NCI-H69 (cell line): ENCODE measurements at regions not wholly inside any gene's neighbourhood (a gene's known extent, or its start where the extent isn't known, plus 50 kb on each side); places are given as distances from the start of the nearest gene placed in this dataset.
A peak's percentile ranks its signal among the peaks of the same experiment; 100 is the strongest.

Experiments used
- DNase-seq: peaks from one replicate; lab custom pipeline; 2025; lab: John Stamatoyannopoulos, UW

DNA sequence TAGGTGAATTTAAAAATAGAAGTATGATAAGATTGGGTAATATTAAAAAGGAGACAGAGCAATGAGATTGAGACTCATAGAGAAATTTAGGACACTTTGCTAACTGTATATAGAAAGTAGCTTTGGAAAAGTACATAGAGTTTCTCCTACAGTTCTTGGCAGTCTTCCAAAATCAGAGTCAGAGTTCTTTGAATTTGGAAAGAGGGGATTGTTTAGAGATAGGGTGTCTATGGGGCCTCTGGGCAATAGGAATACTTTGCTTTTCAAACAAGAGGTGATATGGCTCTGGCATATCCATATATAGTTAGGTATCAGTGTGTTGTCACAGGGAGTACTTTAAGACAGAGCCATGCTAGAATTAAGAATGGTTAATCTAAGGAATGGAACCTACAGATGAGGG, 477.1 kb upstream of the KCNMB2 start:
- DNase-seq: peak; percentile 59

DNA sequence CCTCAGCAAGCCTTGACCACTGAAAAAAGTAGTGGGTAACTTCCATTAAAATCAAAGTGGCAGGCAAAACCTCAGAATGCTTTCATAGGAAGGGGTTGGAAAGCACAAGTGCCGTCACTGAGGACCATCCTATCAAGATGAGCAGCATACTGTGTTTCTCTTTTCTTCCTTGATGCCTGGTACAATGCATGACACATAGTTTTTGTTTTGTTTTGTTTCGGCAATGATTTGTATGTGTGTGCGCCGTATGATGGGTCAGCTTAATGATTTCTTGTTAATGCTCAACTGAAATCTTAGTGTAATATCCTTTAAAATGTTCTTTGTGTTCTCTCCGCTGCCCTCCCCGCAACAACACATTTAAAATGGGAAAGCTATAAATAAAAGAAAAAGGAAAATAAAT, 476.4 kb upstream of the KCNMB2 start:
- no peak for DNase-seq

DNA sequence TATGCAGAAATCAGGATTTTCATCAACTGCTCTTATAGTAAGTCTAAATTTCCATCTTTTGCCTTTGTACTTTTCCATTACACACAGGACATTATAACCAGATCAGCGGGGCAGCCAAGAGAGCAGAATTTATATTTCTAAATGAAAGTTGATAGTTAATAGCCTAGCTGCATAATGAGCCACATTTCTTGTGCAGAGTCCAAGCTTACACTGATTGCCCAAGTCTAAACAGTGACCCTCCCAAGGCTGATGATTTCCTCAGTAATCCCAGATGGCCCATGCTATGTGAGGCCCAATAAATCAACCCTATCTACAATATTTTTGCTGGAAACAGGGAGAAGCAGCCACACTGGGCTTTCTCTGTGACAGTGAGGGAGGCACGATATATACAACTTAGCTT, 475.8 kb upstream of the KCNMB2 start:
- DNase-seq: peak; percentile 26

DNA sequence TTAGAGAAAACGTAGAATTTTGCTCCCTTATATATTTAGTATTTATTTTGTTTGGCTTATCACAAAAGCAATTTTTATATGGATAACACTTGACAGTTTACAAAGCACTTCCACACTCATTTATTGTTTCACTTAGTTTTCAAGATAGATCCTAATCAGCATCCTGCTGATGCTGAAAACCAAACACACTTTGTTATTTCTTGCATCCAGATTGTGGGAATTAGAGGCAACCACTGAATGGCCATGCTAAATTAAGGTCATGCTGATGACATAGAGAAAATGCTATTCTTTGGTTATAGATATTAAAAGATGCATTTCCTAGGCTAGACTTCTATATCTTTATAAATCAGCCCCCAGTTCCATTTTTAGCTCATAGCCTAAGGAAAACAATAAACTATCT, 474.1 kb upstream of the KCNMB2 start:
- DNase-seq: no peak

DNA sequence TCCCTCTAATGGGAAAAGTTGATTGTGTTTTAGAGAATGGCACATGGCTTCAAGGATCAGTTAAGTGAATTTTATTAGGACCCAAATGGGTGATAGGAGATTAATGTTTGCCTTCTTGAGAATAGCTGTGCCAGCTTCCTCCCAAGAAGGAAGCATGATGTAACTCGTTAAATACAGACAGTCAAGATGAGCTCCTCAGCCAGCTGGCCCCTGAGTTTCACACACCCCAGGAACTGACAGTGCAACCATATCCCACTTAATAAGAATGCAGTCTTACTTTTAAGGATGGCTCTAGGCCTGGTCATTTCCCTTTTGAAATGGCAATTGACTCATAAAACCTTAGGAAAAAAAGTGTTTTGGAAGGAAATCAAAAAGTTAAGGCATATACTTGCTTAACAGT, 472.8 kb upstream of the KCNMB2 start:
- peak; percentile 15 for DNase-seq

DNA sequence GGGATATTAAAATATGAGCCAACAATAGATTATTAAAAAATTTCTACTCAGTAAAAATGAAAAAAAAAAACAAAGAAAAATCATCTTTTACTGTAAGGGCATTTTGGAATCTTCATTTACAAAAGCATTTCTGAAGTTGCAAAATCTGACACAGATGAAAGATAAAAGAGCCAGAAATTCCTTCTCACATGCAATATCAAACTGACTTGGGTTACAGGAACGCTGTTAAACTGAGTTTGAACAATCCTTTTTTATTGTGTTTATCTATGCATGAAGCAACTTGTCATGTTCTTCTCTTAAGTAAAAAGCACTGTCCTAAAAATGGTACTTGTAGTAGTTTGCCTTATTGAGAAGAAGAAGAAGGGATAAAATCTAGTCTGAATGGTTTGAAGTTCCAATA, 468.5 kb upstream of the KCNMB2 start:
- no peak for DNase-seq

DNA sequence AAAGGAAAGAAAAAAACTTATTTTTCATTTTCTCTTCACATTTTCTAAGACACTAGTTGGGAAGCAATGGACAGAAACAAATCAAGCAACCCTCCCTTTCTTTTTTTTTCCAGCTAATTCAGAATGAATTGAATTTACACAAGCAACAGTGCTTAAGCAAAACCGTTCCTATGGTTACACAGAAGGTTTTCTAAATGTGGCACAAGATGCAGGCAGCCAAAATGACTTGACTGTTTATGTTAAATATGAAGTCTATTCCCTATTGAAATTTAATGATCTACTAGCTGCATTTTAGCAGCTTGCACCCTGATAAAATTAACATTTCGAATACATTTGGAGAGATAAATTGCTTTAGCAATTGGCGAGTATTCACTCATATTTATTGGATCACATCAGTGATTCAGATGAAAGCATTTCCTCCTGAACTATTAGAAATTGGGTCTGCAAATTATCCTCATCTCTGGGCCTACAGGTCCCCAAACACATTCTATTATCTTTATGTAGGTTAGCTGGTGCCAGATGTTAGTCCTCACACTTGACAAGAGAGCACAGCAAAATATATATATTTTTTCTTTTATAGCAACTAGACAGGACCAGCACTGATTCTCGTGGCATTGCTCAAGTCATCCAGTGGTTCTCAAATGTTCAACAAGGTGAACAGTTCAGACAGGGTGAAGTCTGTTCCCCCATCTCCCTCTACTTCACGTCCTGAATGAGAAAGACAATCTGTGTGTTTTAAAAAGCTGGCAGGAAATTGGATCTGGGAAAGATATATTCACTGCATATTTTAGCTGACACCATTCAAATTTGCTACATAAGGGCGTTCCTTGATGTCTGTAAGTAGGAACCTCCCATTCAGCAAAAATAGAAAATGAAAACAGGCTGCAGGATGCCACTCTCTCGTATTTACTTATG, 463.6 kb upstream of the KCNMB2 start:
- peak; percentile 16 for DNase-seq

- DNase-seq: no peak
Measured at GRCh38 chr3:178073366-178073765, 462.9 kb upstream of the KCNMB2 start.

DNA sequence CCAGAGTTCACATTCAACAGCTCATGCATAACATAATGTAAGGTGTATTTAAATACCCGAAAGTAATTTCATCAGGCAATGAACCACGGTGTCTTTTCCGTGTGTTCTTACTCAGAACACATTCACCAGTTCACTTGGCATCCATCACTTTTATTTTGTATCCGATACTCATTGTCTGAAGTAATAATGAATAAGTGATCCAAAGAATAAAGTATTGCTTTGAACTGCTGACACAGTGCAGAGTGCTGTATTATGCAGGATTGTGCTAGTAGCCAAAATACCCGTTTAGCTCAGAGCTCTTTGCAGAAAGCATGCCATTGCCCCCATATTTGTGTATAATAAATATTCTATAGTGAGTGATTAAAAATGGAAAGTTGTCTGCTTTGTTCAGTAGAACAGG, 460.9 kb upstream of the KCNMB2 start:
- DNase-seq: peak; percentile 39

DNA sequence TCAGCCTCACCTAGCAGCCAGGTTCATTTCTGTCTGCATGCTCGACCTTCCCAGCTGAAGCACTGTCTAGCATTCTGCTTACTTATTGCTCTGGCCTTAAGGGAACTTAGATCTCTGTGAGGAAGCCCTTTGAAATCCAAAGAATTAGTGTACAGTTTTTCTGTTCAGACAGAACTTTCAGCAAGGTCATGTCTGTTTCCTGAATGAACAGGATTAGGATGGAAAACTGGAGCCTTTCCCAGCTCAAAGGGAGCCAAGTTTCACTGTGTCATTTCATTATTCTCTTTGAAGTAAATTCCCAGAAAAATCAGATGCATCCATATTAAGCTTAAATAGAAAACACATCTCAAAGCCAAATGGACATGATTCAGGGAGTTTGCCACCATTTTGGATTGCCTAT, 457.3 kb upstream of the KCNMB2 start:
- no peak for DNase-seq

- DNase-seq: peak; percentile 24
Measured at GRCh38 chr3:178079966-178080365, 456.3 kb upstream of the KCNMB2 start.

GRCh38 chr3:178082326-178082906, 453.8 kb upstream of the KCNMB2 start:
- no peak for DNase-seq

DNA sequence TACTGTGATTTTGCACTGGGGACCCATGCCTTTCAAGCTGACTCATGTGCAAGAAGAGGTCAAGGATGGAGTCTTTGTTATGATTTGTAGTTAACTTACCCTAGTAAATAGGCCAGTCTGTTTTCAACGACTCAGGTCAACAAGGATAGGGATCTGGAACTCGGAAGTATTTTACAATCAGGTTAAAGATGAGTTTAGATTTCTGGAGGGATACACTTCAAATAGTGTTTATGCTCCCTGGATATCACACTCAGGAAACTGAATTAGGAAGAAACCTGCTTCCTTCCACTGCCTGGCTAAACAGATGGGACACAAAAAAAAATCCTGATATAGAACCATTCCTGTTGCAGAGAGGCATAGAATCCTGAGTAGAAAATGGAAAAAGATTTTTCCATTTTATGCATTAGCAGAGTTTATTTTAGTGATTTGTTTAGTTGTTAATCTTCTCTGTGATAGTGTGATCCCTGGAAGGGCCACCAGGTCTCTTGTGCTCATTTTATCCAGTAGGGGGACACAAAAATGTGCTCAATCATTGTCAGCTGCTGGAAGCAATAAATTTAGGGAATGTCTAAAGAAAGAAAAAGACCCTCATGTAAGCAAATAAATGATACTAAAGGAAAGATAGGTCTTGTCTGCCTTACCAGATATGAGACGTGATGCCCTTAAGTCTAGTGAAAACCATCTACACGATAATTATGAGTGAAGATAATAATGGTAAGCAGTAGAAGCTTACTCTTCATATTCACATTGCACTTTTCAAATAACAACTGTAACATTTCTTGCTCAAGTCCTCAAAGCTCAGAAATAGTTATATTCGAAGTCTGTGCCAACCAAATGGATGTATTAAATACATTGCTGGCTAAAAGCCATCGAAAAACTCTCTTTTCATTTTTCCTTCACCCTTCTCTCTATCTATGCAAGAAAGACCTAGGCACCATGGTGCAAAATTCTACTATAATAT, 452.1 kb upstream of the KCNMB2 start:
- DNase-seq: peak; percentile 88

DNA sequence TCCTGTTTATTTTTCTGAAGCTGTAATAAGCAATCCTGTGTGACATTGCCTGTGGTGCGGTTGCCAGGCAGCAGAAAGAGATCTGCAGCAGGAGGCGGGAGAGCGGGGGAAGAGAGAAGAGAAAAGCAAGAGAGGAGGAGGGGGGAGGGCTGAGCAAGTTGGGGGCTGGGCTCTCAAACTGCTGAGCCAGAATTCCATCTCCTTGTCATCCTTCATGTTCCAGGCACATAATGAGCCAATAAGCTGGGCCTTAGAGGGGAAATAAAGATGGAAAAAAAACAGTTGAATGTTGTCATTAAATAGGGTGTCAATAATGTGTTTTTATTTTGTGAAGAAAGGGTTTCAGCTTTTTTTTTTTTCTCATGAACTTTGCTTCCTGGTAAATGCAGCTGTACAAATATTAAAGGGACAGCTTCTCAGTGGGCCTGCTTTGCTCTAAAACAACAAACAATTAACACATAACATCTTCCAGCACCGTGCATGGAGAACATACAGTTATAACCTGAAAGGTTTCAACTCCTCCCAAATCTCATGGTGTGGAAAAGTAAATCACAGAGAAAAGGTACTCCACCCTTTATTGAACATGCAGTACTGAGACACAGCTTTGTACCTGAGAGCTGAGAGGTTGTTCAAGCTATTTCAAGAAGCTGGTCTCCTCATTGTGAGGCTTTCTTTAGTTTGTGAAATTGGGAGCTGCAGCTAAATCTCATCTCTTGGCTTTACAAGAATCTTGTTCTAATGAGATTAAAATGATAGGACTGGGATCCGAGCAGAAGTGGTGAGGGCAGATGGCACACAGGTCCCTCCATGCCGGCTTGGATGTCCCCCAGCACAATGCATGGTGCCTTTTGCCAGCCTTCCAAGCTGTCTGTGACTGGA, 451.1 kb upstream of the KCNMB2 start:
- peak; percentile 99 for DNase-seq

GRCh38 chr3:178085817-178086123, 450.5 kb upstream of the KCNMB2 start:
- no peak for DNase-seq

- DNase-seq: peak; percentile 72
Measured at GRCh38 chr3:178086144-178086825, 450.0 kb upstream of the KCNMB2 start.

- peak; percentile 28 for DNase-seq
Measured at GRCh38 chr3:178087376-178087775, 448.9 kb upstream of the KCNMB2 start.

GRCh38 chr3:178088963-178089362, 447.3 kb upstream of the KCNMB2 start:
- peak; percentile 93 for DNase-seq

- DNase-seq: no peak
Measured at GRCh38 chr3:178090899-178091298, 445.3 kb upstream of the KCNMB2 start.

DNA sequence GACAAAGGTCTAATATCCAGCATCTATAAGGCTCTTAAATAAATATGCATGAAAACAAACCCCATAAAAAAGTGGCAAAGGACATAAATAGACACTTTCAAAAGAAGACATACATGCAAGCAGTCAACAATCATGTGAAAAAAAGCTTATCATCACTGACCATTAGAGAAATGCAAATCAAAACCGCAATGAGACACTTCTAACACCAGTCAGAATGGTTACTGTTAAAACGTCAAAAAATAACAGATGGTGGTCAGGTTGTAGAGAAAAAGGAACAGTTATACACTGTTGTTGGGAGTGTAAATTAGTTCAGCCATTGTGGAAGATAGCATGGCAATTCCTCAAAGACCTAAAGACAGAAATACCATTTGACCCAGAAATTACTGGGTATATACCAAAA, 440.7 kb upstream of the KCNMB2 start:
- no peak for DNase-seq

- no peak for DNase-seq
Measured at GRCh38 chr3:178096955-178097354, 439.3 kb upstream of the KCNMB2 start.
